GM19438 (cell line): ENCODE measurements at regions not wholly inside any gene's neighbourhood (a gene's known extent, or its start where the extent isn't known, plus 50 kb on each side); places are given as distances from the start of the nearest gene placed in this dataset.

Experiments used
- ATAC-seq: cut with Tn5 transposase; IDR thresholded peaks from one replicate; pipeline ENCODE4 v1.9.1; 2021; ENCODE audit warnings: low read depth; ENCODE audit not compliant: unreplicated experiment

DNA sequence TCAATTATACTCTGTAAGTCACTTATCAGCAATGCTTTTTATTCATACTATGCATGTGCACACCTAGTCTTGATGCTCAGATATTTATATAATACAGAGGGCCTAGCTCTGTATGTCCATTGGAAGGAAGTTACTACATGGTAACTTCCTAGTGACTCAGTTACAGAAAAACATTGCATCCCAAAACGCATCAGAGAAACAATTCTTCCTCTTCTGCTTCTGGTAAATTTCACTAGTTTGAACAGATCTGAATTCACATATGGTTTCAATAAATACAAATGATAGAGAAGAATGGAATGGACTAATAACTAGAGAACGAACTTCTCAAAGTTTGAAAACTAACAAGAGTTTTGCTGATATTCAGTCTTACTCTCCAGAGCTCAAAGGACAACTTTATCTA, 811.3 kb upstream of the ADGRL2 start:
- ATAC-seq, result no peak

DNA sequence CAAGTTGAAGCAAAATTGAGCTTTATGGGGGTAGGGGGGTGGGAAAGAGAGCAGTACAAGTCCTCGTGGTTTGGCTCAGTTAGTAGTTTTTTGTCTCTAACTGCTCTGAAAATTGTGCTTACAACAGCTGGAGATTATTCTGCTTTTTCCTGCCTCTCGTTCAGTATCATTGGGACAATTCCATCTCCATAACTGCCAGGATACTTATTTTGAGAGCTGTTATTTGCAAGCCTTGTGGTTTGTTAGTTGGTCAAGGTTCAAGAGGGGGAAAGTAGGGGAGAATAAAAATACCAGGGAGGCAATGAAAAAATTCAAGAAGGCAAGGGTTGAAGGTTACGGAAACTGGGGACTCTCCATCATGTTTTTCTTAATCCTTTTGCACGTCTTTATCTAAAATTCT, 811.8 kb upstream of the ADGRL2 start:
- no peak for ATAC-seq

DNA sequence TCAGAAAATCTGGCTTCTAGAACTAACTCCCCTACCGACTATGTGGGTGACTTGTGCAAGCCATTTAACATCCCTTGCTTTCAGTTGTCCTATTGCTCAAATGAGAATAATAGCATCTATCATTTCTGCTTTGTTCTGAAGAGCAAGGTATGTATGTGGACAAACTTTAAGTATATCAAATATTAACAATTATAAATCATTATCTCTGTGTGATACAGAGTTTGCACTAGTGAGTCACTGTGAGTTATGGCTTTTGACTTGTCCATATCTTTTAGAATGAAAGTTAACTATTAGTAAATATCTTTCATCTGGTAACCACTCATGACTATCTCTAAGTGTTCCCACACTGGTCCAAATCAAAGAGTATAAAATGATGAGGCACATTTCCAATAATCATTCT, 812.9 kb upstream of the ADGRL2 start:
- ATAC-seq, result no peak

DNA sequence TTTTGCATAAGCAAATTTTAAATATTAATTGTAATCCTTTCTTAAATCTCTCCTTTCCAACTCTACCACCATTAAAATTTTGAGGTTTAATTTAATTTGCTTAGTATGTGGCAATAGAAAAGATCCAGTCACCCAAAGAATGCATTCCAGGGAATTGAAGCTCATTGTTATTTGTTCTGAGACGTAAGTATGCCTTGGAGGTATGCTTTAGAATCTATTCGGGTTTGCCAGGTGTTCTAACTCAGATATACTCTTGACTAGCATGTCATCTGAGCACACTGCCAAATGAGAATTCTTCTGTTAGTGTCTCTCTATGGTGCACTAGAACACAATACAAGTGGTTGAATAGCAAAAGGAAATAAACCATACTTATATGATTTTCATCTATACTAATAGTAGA, 813.6 kb upstream of the ADGRL2 start:
- ATAC-seq, result no peak

DNA sequence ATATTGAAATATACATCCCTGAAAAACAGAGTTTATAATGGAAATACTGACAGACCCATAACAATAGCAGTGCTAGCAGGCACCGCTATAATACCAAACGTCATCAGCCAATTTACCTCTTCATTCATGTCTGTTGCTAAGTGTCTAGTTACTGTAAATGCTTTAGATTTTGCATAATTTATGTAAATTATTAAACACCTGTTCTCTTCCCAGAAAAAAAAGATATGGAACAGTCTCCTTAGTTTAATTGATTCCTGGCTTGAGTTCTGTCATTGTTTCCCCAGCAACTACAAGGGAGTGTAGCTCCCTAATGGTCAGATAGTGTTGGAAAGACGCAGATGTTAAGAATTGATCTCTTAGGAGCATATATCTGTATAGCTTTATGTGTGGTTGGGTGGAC, 817.9 kb upstream of the ADGRL2 start:
- ATAC-seq, result no peak

DNA sequence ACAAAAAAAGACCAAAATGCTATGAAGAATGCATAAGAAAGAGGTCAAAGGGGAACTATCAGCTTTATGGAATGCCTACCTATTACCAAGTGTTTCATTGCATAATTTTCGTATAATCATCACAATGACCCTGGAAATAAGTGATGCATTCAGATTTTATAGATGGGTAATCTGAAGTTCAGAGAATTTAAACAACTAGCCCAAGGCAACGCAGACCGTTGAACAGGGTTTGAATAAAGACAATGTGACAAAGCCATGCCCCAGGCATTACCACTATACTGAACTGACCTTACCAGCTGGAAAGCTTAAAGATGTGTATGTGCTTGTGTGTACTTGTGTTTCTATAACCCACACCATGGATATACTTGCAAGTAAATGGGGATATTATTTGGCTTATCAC, 827.6 kb upstream of the ADGRL2 start:
- ATAC-seq, result no peak

GRCh38 chr1:80966266-80966665, 834.5 kb upstream of the ADGRL2 start:
- ATAC-seq, result no peak

DNA sequence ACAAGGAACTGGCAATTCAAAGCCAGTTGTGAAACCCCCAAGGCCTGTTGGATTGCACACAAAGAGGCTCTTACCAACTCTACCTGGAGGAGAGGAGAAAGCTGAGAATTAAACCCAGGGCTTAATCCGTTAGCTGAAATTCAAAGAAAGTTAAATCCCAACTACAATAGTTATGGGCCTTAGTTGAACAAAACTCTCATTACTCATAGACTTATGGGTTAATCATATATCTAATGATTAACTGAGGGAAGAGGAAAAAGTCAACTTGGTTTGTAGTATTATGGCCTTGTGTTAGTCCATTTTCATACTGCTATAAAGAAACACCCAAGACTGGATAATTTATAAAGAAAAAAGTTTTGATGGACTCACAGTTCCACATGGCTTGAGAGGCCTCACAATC, 838.2 kb upstream of the ADGRL2 start:
- no peak for ATAC-seq

DNA sequence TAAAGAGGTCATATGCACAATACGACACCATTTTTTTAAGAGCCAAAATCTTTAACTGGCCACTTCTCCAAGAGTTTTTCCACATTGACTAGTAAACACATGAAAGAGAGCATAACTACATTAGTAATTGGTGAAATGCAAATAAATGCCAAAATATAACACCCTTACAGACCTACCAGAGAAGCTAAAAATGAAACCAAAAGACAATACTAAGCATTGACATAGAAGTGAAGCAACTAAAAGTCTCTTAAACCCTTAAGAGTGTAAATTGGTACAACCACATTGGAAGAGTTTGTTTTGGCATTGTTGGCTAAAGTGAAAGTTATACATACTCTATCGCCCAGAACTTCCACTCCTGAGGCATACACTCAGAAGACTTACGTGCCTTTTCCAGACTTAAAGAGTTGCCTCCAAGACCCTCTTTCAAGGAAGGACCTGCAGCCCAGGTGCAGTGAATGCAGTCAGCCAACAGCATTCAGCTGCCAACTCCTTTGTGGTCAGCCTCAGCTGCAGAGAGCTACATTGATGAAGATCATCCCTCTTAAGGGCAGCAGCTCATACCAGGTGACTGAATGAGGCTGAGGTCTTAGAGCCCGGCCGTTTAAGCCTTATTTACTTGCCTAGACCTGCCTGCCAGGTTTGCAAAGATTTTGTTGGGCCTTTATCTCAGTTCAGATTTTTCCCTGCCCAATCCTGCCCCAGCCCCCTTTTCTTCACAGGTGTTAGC, 839.1 kb upstream of the ADGRL2 start:
- no peak for ATAC-seq

- no peak for ATAC-seq
Measured at GRCh38 chr1:80933346-80933745, 867.4 kb upstream of the ADGRL2 start.

GRCh38 chr1:80931178-80931577, 869.6 kb upstream of the ADGRL2 start:
- ATAC-seq, result no peak

DNA sequence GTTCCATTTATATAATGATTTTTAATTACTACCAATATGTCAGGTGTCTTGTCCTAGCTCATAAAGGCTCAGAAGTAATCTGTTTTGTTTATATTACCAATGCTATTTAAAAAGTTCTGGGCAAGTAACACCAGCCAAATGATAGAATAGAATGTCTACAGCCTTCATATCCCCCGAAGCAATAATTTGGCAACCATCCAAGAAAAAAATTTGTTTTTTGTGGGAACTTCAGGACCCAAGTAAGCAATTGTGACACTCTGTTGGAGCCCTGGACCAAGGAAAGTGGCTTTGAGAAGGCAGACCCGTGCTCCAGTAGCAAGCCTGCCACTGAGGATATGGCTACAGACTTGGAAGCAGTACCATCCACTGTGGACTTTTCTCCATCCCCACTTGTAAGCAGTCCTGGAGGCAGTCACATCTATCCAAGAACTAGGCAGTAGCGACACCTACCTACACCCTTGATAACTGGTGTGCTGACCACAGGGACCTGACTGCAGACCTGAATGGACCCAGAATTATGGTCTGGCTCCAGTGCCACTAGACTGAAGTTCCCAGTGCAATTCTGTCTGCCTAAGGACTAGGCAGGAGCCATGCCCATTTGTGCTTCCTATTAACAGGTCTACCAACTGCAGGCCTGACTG, 870.7 kb upstream of the ADGRL2 start:
- ATAC-seq, result no peak

DNA sequence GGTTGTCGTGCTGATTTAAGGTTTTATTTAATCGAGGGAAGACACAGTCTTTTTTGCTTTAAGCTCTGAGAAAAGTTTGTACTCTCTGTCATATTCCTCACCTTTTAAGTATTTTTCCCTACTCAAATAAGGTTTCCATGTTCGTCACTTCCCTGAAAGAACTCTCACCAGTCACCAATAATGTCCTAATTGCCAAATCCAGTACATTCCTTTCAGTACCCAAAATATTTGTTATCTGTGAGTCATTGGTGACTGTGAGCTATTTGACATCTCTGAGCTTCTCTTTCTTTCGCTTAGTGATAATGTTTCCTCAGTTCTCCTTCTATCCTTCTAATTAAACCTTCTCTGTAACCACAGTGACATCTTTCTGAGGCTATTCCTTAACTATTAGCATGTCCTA, 874.2 kb upstream of the ADGRL2 start:
- ATAC-seq, result no peak

DNA sequence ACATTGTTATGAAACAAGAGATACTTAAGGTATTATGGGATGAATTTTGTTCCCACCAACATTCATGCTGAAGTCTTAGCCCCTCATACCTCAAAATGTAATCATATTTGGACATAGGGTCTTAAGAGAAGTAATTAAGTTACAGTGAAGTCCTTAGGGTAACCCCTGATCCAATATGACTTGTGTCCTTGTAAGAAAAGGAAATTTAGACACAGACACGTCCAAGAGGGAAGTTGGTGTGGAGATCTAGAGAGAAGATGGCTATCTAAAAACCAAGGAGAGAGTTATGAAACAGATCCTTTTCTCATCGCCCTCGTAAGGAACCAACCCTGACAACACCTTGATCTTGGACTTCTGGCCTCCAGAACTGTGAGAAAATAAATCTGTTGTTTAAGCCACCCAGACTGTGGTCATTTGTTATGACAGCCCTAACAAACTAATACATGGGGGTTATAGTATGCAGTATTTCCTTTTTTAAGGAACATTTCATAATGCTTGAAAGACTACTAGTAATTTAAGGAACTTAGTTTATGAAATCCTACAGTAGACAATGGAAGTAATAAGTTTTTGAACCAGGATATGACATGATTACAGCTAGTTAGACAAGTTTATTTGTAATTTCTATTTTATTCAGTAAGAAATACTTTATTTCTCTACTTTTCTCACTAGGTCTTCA, 875.5 kb upstream of the ADGRL2 start:
- ATAC-seq, result no peak

DNA sequence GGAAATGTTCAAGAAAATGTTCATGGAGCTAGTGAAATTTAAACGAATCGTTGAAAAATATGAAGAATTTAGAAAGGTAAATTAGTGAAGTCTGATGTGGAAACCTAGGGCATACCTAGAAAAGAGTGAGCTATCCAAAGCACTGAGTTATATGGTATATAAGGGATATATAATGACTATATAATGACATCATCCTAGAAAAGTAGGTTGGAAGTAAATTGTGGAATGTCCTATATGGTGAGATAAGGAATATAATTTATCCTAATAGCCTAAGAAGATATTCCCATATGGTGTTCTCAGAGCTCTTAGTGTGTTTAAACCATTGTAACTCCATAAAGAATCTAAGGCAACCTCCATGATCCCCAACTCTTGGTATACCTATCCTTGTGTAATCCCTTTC, 876.4 kb upstream of the ADGRL2 start:
- ATAC-seq, result no peak

DNA sequence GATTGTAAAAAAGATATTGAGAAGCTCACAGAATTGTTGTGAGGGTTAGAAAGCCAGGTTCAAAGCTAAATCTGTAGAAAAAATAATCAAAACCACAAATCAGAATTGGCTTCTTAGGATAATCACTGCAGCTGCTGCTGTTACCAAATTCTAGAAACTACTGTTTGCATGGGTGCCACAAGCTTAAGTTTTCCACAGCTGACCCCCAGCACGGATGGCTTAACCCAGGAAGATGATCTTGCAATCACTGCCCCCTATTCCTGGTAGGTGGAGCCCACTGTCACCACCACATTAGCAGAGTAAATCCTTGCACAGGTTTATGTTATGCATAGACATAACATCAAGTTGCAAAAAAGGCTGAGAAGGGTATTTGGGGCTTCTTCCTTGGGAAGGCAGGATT, 877.8 kb upstream of the ADGRL2 start:
- ATAC-seq, result no peak

GRCh38 chr1:80919426-80919825, 881.3 kb upstream of the ADGRL2 start:
- ATAC-seq, result no peak

GRCh38 chr1:80918380-80918779, 882.4 kb upstream of the ADGRL2 start:
- no peak for ATAC-seq

GRCh38 chr1:80917826-80918225, 882.9 kb upstream of the ADGRL2 start:
- ATAC-seq, result no peak

DNA sequence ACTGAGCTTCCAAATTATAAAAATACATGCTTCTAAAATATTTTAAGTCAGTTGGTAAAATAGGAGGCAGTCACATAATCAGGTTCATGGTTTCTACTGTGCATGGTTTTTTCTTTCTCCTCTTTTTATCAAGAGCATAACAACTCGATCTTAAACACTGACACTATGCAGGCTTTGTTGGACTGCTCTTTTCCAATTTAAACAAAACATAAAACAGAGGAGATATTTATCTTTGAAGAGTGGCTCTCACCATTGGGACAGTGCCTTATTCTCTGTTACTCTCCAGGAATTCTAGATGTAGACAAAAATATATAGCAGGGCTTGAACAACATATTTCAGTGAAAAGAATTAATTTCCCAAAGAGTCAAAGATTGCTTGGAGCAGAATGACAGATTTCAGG, 883.5 kb upstream of the ADGRL2 start:
- ATAC-seq, result no peak

DNA sequence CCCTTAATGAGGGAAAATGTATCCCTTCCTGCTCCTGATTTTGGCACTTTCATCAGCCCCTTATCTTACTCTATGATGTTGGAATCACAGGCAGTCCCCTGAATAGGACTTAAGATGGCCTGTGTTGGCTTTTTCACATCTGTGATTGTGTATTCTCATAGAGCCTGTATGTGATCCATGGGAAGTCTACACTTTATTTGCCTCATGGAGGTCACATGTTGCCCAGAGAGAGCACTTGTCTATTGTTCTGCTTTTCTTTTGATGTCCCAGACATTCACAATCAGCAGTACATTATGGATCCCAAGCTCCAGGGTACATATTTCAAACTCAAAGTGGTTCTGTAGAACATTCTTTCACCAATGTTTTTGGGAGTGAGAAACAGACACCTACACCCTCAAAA, 885.2 kb upstream of the ADGRL2 start:
- no peak for ATAC-seq

DNA sequence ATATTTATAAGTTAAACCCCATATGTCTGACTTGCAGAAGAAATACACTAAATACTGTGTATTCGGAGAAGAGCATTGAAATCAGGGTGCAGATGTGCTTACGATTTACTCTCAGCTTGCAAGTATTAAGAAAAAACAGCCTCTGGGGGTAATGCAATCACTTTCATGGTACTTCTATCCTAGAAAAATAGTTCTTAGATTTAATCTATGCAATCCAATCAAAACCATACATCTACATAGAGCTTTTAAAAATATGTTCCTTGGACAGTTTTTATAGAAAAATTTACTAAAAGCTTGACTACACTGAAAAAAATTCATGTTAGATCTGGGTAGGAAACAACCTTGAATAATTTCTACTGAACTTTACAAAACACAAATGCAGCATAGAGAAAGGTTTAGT, 890.3 kb upstream of the ADGRL2 start:
- no peak for ATAC-seq
